AG04449 (cell line): ENCODE measurements at regions not wholly inside any gene's neighbourhood (a gene's known extent, or its start where the extent isn't known, plus 50 kb on each side); places are given as distances from the start of the nearest gene placed in this dataset.
"Not testable (repeated sequence)": the region's sequence is repeated elsewhere in the genome, so short reads cannot be mapped to it uniquely, and the experiment has no call there.

ENCODE experiments used
- CTCF ChIA-PET: fragments of 350-600 bp; formaldehyde crosslinking; extraction: SDS; loops from one replicate; lab custom pipeline; 2021; ENCODE audit warnings: antibody characterized with exemption; lab: Yijun Ruan, JAX
- POLR2A ChIA-PET: fragments of 400-600, 350-600 bp; formaldehyde crosslinking; extraction: SDS; loops from one replicate; lab custom pipeline; 2020; ENCODE audit warnings: antibody characterized with exemption, inconsistent platforms; lab: Yijun Ruan, JAX
- DNase-seq: peaks from one replicate; pipeline ENCODE4 v3.0.0-alpha.2; 2010; ENCODE audit warnings: low read depth, low spot score
- H3K4me3 ChIP-seq: 2 replicates; pipeline ENCODE4 v1.5.1; 2011; ENCODE audit warnings: low read depth, mild to moderate bottlenecking, control low read depth, low read length
- TF ChIP-seq, protein P1 (sequence below): IDR thresholded peaks from one replicate; pipeline ENCODE4 v1.5.1; 2011; ENCODE audit warnings: mild to moderate bottlenecking, moderate library complexity, low read length, control low read depth, inconsistent platforms; ENCODE audit not compliant: insufficient read depth; ENCODE audit errors: missing control alignments

DNA sequence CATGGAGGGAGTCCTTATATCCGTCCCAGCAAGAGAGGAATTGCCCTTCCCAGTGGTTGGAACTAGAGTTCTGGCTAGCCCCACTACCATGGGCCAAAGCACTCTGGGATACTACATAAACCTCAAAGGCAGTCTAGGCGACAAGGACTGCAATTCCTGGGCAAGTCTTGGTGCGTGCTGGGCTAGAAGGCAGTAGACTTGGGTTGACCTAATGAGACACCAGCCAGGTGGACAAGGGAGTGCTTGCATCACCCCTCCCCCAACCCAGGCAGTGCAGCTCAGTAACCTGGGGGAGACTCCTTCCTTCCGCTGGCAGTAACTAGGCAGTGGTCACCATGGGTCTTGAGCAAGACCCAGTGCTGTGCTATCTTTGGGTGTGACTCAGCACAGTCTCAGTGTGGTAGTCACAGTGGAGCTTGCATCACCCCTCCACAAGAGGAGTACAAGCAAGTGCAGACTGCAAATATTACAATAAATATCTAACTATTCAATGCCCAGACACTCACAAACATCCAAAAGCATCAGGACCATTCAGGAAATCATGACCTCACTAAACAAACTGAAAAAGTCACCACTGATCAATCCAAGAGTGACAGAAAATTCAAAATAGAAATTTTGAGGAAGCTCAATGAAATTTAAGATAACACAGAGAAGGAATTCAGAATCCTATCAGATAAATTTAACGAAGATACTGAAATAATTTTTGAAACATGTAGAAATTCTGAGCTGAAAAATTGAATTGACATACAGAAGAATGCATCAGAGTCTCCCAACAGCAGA lies 84.7 kb upstream of the LYPLAL1 start:
- peak; percentile 73 for DNase-seq
- TF ChIP-seq, protein P1, sequence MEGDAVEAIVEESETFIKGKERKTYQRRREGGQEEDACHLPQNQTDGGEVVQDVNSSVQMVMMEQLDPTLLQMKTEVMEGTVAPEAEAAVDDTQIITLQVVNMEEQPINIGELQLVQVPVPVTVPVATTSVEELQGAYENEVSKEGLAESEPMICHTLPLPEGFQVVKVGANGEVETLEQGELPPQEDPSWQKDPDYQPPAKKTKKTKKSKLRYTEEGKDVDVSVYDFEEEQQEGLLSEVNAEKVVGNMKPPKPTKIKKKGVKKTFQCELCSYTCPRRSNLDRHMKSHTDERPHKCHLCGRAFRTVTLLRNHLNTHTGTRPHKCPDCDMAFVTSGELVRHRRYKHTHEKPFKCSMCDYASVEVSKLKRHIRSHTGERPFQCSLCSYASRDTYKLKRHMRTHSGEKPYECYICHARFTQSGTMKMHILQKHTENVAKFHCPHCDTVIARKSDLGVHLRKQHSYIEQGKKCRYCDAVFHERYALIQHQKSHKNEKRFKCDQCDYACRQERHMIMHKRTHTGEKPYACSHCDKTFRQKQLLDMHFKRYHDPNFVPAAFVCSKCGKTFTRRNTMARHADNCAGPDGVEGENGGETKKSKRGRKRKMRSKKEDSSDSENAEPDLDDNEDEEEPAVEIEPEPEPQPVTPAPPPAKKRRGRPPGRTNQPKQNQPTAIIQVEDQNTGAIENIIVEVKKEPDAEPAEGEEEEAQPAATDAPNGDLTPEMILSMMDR = no peak
- POLR2A ChIA-PET = no interaction called here
- CTCF ChIA-PET = no interaction called here
- no peak overlapping the region for H3K4me3 ChIP-seq

DNA sequence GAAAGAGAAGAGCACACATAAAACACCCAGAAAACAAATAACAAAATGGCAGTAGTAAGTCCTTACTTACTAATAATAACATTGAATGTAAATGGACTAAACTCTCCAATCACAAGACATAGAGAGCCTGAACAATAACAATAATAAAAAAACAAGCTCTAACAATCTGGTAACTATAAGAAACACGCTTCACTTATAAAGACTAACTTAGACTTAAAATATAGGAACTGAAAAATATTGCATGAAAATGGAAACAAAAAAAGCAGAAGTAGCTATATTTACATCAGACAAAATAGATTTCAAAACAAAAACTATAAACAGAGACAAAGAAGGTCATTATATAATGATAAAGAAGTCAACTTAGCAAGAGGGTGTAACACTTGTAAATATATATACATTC lies 83.1 kb upstream of the LYPLAL1 start:
- DNase-seq = no peak
- no peak overlapping the region for H3K4me3 ChIP-seq

DNA sequence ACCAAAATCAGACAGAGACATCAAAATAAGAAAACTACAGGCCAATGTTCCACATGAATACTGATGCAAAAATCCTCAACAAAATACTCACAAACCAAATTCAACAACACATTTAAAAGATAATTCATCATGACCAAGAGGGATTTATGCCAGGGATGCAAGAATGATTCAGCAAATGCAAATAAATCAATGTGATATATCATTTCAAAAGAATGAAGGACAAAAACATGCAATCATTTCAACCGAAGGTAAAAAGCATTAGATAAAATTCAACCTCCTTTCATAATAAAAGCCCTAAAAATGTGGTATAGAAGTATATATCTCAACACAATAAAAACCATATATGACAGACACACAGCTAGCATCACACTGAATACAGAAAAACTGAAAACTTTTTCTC lies 81.5 kb upstream of the LYPLAL1 start:
- TF ChIP-seq, protein P1 = no peak
- ChIA-PET CTCF (no interaction called here), POLR2A (no interaction called here)
- H3K4me3 ChIP-seq = no peak overlapping the region
- no peak for DNase-seq

More for the DNA sequence above, 83.1 kb upstream of the LYPLAL1 start:
- ChIA-PET POLR2A (no interaction called here), CTCF (interaction anchor here (1.6 to 1.7 kb wide), 2 partner anchors 12 to 19 kb away, joined by 3 to 4 read pairs; no protein-coding TSS in a partner anchor)
- TF ChIP-seq, protein P1 = no peak

DNA sequence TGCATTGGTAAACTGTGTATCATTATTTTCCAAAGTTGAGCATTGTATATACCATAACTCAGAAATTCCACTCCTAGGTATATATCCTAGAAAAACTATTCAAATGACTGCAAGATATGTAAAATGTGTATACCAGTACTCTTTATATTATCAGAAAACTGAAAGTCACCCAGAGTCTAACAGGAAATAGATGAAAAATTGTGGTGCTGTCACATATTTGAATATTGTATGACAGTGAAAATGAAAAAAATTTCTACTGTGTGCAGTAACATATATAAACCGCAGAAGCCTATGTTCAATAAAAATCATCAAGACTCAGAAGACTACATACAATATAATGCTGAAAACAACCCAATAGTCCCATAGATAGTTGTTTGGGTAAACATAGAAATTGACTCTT lies 74.4 kb upstream of the LYPLAL1 start:
- TF ChIP-seq, protein P1 = no peak
- CTCF ChIA-PET = no interaction called here
- no peak overlapping the region for H3K4me3 ChIP-seq
- DNase-seq = no peak
- POLR2A ChIA-PET = no interaction called here

DNA sequence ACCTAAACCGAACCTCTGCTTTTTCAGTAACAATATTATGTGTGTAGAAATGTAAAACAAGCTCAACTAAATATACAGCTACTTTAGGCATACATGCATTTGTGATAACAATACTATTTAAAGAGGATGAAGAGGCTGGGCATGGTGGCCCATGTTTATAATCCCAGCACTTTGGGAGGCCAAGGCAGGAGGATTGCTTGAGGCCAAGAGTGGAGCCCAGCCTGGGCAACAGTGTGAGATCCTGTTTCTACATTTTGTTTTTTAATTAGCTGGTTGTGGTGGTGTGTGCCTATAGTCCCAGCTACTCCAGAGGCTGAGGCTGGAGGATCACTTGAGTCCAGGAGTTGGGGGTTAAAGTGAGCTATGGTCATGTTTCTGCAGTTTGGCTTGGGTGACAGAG lies 73.6 kb upstream of the LYPLAL1 start:
- POLR2A ChIA-PET = no interaction called here
- no peak overlapping the region for H3K4me3 ChIP-seq
- no peak for DNase-seq
- TF ChIP-seq, protein P1 = no peak
- CTCF ChIA-PET = no interaction called here

DNA sequence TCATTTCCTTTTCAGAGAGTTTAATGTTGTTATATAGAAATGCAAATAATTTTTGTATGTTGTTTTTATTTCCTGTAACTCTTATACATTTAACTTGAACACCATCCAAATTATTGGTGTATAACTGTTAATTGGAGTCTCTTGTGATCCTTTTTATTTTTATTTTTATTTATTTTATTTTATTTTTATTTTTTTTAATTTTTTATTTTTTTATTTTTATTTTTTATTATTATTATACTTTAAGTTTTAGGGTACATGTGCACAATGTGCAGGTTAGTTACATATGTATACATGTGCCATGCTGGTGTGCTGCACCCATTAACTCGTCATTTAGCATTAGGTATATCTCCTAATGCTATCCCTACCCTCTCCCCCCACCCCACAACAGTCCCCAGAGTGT lies 71.2 kb upstream of the LYPLAL1 start:
- CTCF ChIA-PET, POLR2A ChIA-PET, H3K4me3 ChIP-seq, DNase-seq: not testable (repeated sequence)

DNA sequence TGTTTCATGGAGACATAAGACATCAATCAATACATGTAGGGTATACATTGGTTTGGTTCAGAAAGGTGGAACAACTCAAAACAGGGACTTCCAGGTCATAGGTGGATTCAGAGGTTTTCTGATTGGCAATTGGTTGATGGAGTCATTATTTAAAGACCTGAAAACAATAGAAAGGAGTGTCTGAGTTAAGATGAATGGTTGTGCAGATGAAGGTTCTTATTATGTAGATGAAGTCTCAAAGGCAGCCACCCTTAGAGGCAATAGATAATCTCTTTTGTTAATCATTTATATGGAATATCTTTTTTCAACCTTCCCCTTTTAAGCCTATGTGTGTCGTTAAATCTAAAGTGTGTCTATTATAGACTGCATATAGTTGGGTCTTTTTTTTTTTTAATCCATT lies 67.8 kb upstream of the LYPLAL1 start:
- POLR2A ChIA-PET = no interaction called here
- H3K4me3 ChIP-seq = no peak overlapping the region
- TF ChIP-seq, protein P1 = no peak
- CTCF ChIA-PET = no interaction called here
- DNase-seq = no peak
